H1 (cell line): ENCODE measurements at regions not wholly inside any gene's neighbourhood (a gene's known extent, or its start where the extent isn't known, plus 50 kb on each side); places are given as distances from the start of the nearest gene placed in this dataset.

Experiments
- CTCF ChIA-PET: fragments of 300-600 bp; sonication (Branson Sonifier 250); formaldehyde crosslinking; loops from one replicate; lab custom pipeline; 2021; ENCODE audit not compliant: partially characterized antibody; lab: Charles Lee
- POLR2A ChIA-PET: fragments of 300-600 bp; sonication (Branson Sonifier 250); formaldehyde crosslinking; loops from one replicate; lab custom pipeline; 2021; ENCODE audit warnings: inconsistent platforms; ENCODE audit not compliant: partially characterized antibody; lab: Charles Lee
- DNase-seq, 2 experiments: peaks; one replicate each; pipeline versions ENCODE4 v3.0.0 to v3.0.0-alpha.2; 2010 to 2022; ENCODE audit warnings: low spot score in 2 of 2, low read depth in 1 of 2, mixed read lengths in 1 of 2
- FAIRE-seq: peaks from 2 replicates; lab custom pipeline; 2011; peaks lifted over from hg19 to GRCh38; lab: Jason Lieb, UNC
- H2AFZ ChIP-seq: 2 replicates; pipeline ENCODE4 v1.8.1; 2012; ENCODE audit warnings: low read length, inconsistent platforms
- H2AK5ac ChIP-seq: 2 replicates; pipeline ENCODE4 v1.6.1; 2013; ENCODE audit warnings: low read depth, low read length
- H2BK120ac ChIP-seq: replicated peaks from 2 replicates; pipeline ENCODE3; 2013; ENCODE audit warnings: low read depth, low read length, inconsistent platforms
- H2BK12ac ChIP-seq: 2 replicates; pipeline ENCODE4 v1.6.1; 2013; ENCODE audit warnings: low read depth, low read length
- H2BK15ac ChIP-seq: 2 replicates; pipeline ENCODE4 v1.6.1; 2013; ENCODE audit warnings: low read length
- H2BK20ac ChIP-seq: 2 replicates; pipeline ENCODE4 v1.6.1; 2013; ENCODE audit warnings: low read length
- H2BK5ac ChIP-seq: 2 replicates; pipeline ENCODE4 v1.6.1; 2013; ENCODE audit warnings: low read depth, low read length
- H3K14ac ChIP-seq: 2 replicates; pipeline ENCODE4 v1.6.1; 2013; ENCODE audit warnings: inconsistent platforms; ENCODE audit not compliant: insufficient read length
- H3K18ac ChIP-seq: 2 replicates; pipeline ENCODE4 v1.6.1; 2013; ENCODE audit warnings: low read length; ENCODE audit errors: extremely low read depth
- H3K23ac ChIP-seq: 2 replicates; pipeline ENCODE4 v1.6.1; 2013; ENCODE audit warnings: inconsistent platforms; ENCODE audit not compliant: insufficient read length
- H3K23me2 ChIP-seq: 2 replicates; pipeline ENCODE4 v1.6.1; 2013; ENCODE audit warnings: low read depth, low read length
- H3K27ac ChIP-seq: 2 replicates; pipeline ENCODE4 v1.6.1; 2011; ENCODE audit warnings: low read depth, low read length, inconsistent platforms
- H3K27me3 ChIP-seq, 4 experiments: replicated peaks in 1 of 4; 1 replicate in 1 of 4; 2 replicates in 3 of 4; pipeline versions ENCODE4 v1.6.1 to v1.8.1; 2011 to 2013; ENCODE audit warnings: low read length in 3 of 4, mild to moderate bottlenecking in 3 of 4, inconsistent platforms in 2 of 4, mixed read lengths in 2 of 4, moderate library complexity in 1 of 4; ENCODE audit not compliant: control insufficient read depth in 3 of 4, insufficient read depth in 3 of 4; ENCODE audit errors: extremely low read depth in 1 of 4
- H3K36me3 ChIP-seq, 4 experiments: 2 replicates each; pipeline versions ENCODE4 v1.6.1 to v1.8.1; 2011 to 2013; ENCODE audit warnings: mild to moderate bottlenecking in 4 of 4, low read length in 3 of 4, moderate library complexity in 2 of 4, control low read depth in 1 of 4, inconsistent platforms in 1 of 4; ENCODE audit not compliant: insufficient read depth in 4 of 4, control insufficient read depth in 2 of 4
- H3K4ac ChIP-seq: replicated peaks from 2 replicates; pipeline ENCODE3; 2013; ENCODE audit warnings: low read length, low read depth, mixed read lengths, inconsistent platforms; ENCODE audit not compliant: insufficient read length
- H3K4me1 ChIP-seq, 4 experiments: replicated peaks in 1 of 4; 1 replicate in 1 of 4; 2 replicates in 3 of 4; pipeline versions ENCODE4 v1.6.1 to v1.8.1; 2011 to 2013; ENCODE audit warnings: low read length in 3 of 4, inconsistent platforms in 2 of 4, mixed read lengths in 1 of 4; ENCODE audit not compliant: insufficient read depth in 4 of 4, control insufficient read depth in 3 of 4
- H3K4me2 ChIP-seq, 2 experiments: 2 replicates each; pipeline versions ENCODE4 v1.6.1 to v1.8.1; 2011 to 2013; ENCODE audit warnings: low read depth in 2 of 2, low read length in 2 of 2, control low read depth in 1 of 2, inconsistent platforms in 1 of 2, mild to moderate bottlenecking in 1 of 2; ENCODE audit not compliant: insufficient read depth in 1 of 2
- H3K4me3 ChIP-seq, 4 experiments: fragments of 200-600, 300-600 bp in 1 of 4; sonication (generic), shearing (Covaris generic), sonication (Bioruptor Twin) in 1 of 4; 2 replicates each; pipeline versions ENCODE4 v1.5.1 to v1.8.1; 2011 to 2016; ENCODE audit warnings: low read length in 4 of 4, low read depth in 3 of 4, control low read depth in 2 of 4, inconsistent platforms in 2 of 4, mild to moderate bottlenecking in 2 of 4, mixed read lengths in 1 of 4, moderate library complexity in 1 of 4; ENCODE audit not compliant: insufficient read depth in 2 of 4; ENCODE audit errors: extremely low read depth in 1 of 4
- H3K56ac ChIP-seq: replicated peaks from 2 replicates; pipeline ENCODE3; 2013; ENCODE audit warnings: low read depth, mild to moderate bottlenecking, mixed read lengths, low read length, inconsistent platforms; ENCODE audit not compliant: insufficient read length
- H3K79me1 ChIP-seq: 2 replicates; pipeline ENCODE4 v1.6.1; 2013; ENCODE audit warnings: low read depth, low read length, control low read depth
- H3K79me2 ChIP-seq, 2 experiments: 2 replicates each; pipeline versions ENCODE4 v1.6.1 to v1.8.1; 2012 to 2013; ENCODE audit warnings: low read length in 2 of 2, mild to moderate bottlenecking in 2 of 2, inconsistent platforms in 1 of 2; ENCODE audit not compliant: insufficient read depth in 2 of 2, control insufficient read depth in 1 of 2
- H3K9ac ChIP-seq, 4 experiments: replicated peaks in 1 of 4; 1 replicate in 1 of 4; 2 replicates in 3 of 4; pipeline versions ENCODE4 v1.6.1 to v1.8.1; 2011 to 2013; ENCODE audit warnings: low read depth in 3 of 4, low read length in 3 of 4, control low read depth in 2 of 4, mild to moderate bottlenecking in 2 of 4, moderate library complexity in 2 of 4, inconsistent platforms in 1 of 4; ENCODE audit errors: extremely low read depth in 1 of 4
- H3K9me3 ChIP-seq, 2 experiments: 2 replicates each; pipeline versions ENCODE4 v1.6.1 to v1.8.1; 2012 to 2013; ENCODE audit warnings: mild to moderate bottlenecking in 2 of 2, moderate library complexity in 2 of 2, control low read depth in 1 of 2, inconsistent platforms in 1 of 2, low read depth in 1 of 2, low read length in 1 of 2, mixed read lengths in 1 of 2; ENCODE audit not compliant: insufficient read depth in 2 of 2
- H4K20me1 ChIP-seq, 2 experiments: replicated peaks in 1 of 2; 2 replicates each; pipeline versions ENCODE3 to v1.8.1; 2011 to 2013; ENCODE audit warnings: inconsistent platforms in 2 of 2, low read length in 2 of 2, mild to moderate bottlenecking in 1 of 2; ENCODE audit not compliant: insufficient read depth in 2 of 2, control insufficient read depth in 1 of 2
- H4K5ac ChIP-seq: 2 replicates; pipeline ENCODE4 v1.6.1; 2013; ENCODE audit warnings: low read length, low read depth, mixed read lengths, inconsistent platforms; ENCODE audit not compliant: insufficient read length
- H4K8ac ChIP-seq: 2 replicates; pipeline ENCODE4 v1.8.0; 2013; ENCODE audit warnings: mild to moderate bottlenecking, moderate library complexity, low read length, inconsistent platforms; ENCODE audit not compliant: insufficient read depth; ENCODE audit errors: extremely low read depth
- H4K91ac ChIP-seq: replicated peaks from 2 replicates; pipeline ENCODE3; 2013; ENCODE audit warnings: low read length, mixed read lengths, inconsistent platforms; ENCODE audit not compliant: insufficient read length
- BACH1 ChIP-seq: IDR thresholded peaks from 2 replicates; pipeline ENCODE4 v1.6.1; 2012; ENCODE audit warnings: low read length, improper control_type of control experiment
- CEBPB ChIP-seq: IDR thresholded peaks from 2 replicates; pipeline ENCODE4 v1.6.1; 2012; ENCODE audit warnings: low read depth, low read length
- CREB1 ChIP-seq: IDR thresholded peaks from 2 replicates; pipeline ENCODE4 v1.6.1; 2012; ENCODE audit warnings: inconsistent platforms
- POU5F1 ChIP-seq: IDR thresholded peaks from 2 replicates; pipeline ENCODE4 v1.6.1; 2011; ENCODE audit warnings: low read depth, mild to moderate bottlenecking, low read length, moderate library complexity
- SIX5 ChIP-seq: IDR thresholded peaks from 2 replicates; pipeline ENCODE4 v1.6.1; 2011; ENCODE audit warnings: mild to moderate bottlenecking, low read depth, low read length
- SUZ12 ChIP-seq: fragments of 200-600 bp; sonication (generic); IDR thresholded peaks from 2 replicates; pipeline ENCODE4 v1.6.1; 2012; ENCODE audit warnings: mild to moderate bottlenecking, inconsistent platforms, low read length, moderate library complexity, mixed read lengths
- USF2 ChIP-seq: IDR thresholded peaks from 2 replicates; pipeline ENCODE4 v1.6.1; 2011; ENCODE audit warnings: low read length, improper control_type of control experiment
- WGBS, 2 experiments: shearing (Covaris generic) in 1 of 2; methylation state at CpG; one replicate each; pipeline versions ENCODE4 v1.1.6 to v1.1.7; 2013 to 2015; ENCODE audit warnings: low lambda C conversion rate in 2 of 2, mixed read lengths in 2 of 2, inconsistent platforms in 1 of 2, low coverage in 1 of 2, missing lambda C conversion rate in 1 of 2; ENCODE audit not compliant: insufficient replicate concordance in 2 of 2, insufficient coverage in 1 of 2, insufficient read length in 1 of 2; ENCODE audit errors: extremely low coverage in 1 of 2, missing lambda C conversion rate in 1 of 2; 5-methylcytosine and 5-hydroxymethylcytosine counted together

GRCh38 chr16:55971447-55971846 lies 96.3 kb upstream of the CES5A start:
- no peak for DNase-seq
- no peaks in the 10 kb centered on the region for H3K36me3 ChIP-seq
- H2BK5ac ChIP-seq = no peak overlapping the region
- H3K56ac ChIP-seq = no peak overlapping the region
- H3K79me1 ChIP-seq = no peaks in the 10 kb centered on the region
- no peak overlapping the region for H4K8ac ChIP-seq
- H2BK120ac ChIP-seq = no peak overlapping the region
- H3K79me2 ChIP-seq = no peaks in the 10 kb centered on the region
- POLR2A ChIA-PET = no interaction called here
- no peaks in the 10 kb centered on the region for H3K9me3 ChIP-seq
- no peak overlapping the region for H3K4me2 ChIP-seq
- TF ChIP-seq SIX5 = no peak
- no peak for TF ChIP-seq SUZ12
- no peak for TF ChIP-seq BACH1
- no peak for TF ChIP-seq CREB1
- TF ChIP-seq USF2 = no peak
- TF ChIP-seq CEBPB = no peak
- TF ChIP-seq POU5F1 = no peak
- TF ChIP-seq, all 59 proteins: peak for 0
- CTCF ChIA-PET = interaction anchor here (0.8 kb wide), 1 partner anchor 385 kb away, joined by 4 read pairs; no protein-coding TSS in a partner anchor
- Histone ChIP-seq H4K91ac (no peak overlapping the region), H4K20me1 (no peaks in the 10 kb centered on the region), H3K4me1 (peaks cover 0 to 6% (median 0%) of the 10 kb centered on the region in 4 experiments; a peak in 3 of 7 replicates), H3K18ac (no peak overlapping the region), H3K9ac (no peak overlapping the region), H2BK15ac (no peak overlapping the region), H3K4me3 (no peak overlapping the region), H3K27ac (no peak overlapping the region), H3K27me3 (no peaks in the 10 kb centered on the region), H2AK5ac (no peak overlapping the region), H3K23me2 (no peaks in the 10 kb centered on the region), H3K14ac (no peak overlapping the region), H2BK12ac (no peak overlapping the region), H3K4ac (no peak overlapping the region), H2AFZ (no peak overlapping the region), H3K23ac (no peak overlapping the region), H4K5ac (no peak overlapping the region), H2BK20ac (no peak overlapping the region)
- FAIRE-seq = no peak
- WGBS, 2 experiments = 74% methylated on average over 5 of the region's 5 CpGs; no CpG with 5 or more reads in 1 of the 2 experiments
